ENCODE measurements at regions not wholly inside any gene's neighbourhood (a gene's known extent, or its start where the extent isn't known, plus 50 kb on each side); places are given as distances from the start of the nearest gene placed in this dataset.

DNA sequence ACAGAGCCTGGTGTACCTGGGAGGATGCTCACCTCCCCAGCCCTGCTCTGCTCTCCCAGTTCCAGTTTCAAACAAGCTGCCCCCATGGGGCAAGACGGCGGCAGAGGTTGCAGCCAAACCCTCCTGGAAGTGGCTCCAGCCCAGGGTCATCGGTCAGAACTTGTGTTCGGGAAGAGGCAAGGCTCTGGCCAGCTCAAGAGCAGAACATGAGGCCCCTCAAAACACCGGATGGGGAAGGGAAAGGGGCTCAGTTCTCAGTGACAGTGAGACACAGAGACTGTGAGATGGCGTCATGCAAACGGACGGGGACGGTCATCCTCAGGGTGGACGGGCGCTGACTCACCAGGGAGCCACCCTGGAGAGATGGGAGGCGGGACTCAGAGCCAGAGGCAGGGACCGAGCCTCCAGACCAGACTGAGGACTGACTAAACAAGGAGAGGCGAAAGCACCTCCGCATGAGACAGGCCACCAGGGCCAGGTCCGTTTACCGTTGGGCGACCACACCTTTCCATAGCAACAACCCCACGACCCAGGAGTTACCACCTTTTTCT is 63.9 kb upstream of the GALNT9 start:
- no peak for DNase-seq

DNA sequence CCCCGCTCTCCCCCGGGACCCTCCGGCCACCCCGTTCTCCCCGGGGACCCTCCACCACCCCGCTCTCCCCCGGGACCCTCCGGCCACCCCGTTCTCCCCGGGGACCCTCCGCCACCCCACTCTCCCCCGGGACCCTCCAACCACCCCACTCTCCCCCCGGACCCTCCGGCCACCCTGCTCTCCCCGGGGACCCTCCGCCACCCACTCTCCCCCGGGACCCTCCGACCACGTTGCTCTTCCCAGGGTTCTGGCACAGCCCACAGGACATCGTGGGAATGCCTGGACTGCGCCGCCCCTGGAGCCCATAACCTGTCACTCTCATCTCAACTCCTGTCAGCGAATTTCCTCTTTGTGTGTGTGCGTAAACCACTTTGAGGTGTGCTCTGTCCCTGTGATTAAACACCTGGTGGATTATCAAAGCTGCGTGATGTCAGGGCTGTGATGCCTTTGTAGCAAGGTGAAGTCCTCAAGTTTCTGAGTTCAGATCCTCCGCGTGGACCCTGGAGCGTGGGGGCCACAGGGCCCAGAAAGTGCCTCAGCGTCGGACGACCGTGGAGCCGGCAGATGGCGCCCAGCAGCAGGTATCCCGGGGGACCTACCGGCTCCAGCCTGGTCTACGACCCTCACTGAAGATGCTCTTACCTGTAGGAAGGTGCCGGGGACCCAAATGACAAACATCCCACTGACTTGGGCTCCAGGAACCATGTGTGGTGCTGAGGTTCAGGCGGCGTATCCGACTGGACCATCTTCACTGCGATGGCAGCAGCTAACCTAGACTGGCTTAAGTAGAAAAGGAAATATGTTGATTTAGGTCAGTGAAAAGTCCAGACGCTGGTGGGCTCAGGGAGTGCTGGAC is 63.2 kb upstream of the GALNT9 start:
- DNase-seq, result no peak

DNA sequence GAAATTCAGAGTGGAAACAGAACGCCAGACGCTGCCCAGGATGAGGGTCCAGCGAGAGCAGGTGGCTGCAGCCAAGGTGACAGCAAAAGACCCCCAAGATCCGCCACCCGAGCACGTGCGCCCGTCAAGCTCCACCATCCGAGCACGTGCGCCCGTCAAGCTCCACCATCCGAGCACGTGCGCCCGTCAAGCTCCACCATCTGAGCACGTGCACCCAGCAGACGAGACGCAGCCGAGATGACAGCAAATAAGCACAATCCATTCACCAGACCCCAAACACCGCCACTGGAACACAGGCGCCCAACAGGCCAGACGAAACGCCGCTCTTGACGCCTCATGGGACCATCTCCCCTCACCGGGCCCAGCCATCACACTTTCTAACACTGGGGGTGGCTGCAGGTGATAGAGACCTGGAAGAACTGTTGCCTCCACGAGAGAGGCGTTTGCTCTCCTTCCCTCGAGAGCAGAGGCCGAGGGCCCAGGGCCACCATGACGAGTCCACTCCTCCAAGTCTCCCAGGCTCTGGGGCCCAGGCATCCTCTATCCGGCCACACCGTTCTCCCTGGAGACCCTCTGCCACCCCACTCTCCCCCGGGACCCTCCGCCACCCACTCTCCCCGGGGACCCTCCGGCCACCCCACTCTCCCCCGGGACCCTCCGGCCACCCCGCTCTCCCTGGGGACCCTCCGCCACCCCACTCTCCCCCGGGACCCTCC is 62.1 kb upstream of the GALNT9 start:
- DNase-seq, result no peak

DNA sequence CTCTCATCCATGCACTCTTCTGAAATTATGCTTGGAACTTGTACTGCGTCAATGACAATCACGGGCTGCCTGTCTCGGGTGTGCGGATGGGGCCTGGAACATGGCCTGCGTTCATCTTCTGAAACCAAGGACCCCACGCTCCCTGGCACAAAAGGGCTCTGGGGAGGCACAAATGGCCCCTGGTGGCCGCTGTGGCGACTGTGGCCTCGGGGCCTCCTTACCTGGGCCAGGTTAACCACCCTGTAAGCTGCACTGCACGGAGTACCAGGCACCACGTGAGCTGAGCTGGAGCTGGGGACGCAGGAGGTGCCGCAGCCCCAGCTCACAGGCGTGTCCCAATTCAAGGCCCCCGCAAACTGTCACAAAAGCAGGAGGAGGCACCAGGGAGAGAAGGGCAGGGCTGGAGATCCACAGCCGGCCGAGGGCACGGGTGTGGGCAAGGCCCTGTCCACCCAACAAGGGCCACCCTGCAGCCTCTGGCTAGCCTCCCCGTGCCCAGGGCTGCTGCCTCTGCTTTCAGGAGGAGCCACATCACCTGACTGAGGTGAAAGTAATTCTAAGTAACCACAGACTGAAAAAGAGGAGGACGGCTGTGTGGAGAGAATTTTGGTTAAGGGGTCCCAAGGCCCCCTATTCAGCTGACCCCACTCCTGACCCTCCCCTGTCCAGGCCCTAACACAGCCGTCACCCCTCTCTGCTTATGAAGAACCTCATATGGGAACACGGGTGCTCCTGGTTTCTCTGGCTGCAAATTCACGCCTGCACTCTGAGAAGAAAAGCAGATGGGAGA is 61.1 kb upstream of the GALNT9 start:
- no peak for DNase-seq

DNA sequence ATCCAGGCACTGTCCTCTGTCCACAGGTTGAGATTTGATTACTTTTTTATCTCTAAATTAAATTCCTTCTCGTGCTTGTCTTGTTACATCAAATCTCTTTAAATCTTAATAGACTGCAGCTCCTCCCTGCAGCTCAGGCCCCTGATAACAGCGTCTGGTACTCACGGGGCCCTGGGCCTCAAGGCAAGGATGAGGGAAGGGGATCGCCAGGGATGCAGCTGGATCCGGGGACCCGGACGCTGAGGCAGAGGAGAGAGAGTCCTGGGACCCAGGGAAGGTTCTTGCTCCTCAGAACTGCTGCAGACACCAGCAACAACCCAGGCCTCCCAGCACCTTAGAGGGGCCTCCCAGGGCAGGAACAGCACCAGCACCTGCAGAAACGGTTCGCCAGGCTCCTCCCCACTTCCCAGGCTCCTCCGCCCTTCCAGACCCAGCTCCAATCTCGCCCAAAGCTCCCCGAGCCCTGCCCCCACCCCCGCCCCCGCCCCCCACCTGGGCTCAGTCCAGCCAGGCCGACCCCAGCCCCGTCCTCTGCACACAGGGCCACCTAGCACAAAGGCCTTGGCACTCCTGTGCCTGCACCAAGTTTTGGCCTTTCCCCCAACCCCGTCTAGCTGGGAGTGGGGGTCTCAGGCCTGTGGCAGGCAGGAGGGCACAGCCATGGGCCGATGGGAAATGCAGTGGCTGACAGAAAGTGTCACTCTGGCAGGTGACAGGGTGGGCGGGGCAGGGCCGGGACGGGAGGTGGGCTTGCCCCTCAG is 60.3 kb upstream of the GALNT9 start:
- DNase-seq, result no peak

DNA sequence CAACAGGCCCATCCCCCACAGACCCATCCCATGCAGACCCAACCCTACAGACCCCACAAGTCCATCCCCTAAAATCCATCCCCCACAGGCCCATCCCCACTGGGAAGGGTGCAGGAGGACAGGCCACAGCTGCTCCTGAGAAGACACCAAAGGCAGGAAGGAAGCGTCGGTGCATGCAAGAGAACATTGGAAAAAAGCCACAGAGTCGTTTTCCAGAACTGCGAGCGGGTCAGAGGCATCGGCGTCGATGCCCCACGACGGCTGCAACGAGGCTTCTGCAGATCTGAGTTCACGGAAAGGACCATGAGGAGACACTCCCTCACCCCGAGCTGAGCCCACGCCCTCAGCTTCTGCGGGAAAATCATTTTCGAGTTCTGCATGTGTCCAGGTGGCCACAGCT is 59.6 kb upstream of the GALNT9 start:
- DNase-seq, result no peak

DNA sequence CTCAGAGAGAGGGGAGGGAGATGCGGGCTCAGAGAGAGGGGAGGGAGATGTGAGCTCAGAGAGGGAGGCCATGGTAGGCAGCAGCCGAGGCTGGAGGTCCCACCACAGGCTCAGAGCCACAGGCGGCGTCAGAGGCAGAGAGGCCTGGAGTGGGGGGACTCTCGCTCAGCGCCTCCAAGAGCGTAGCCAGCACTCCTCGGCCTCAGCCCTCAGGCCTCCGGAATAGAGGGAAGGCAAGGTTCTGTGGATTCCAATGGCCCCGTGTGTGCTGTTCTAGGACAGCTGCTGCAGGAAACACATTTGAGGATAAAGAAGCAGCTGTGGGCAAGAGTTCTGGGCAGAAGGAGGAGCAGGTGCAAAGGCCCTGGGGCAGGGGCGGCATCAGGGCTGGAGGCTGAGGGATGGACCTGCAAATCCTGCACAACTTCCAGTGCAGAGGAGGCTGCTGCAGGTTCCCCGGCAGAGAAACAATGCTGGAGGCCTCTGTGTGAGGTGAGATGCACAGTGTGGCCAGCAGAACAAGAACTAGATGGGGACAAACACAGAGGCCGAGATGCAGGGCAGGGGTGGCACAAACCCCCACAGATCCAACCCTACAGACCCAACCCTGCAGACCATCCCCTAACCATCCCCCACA is 59.1 kb upstream of the GALNT9 start:
- DNase-seq, result no peak

DNA sequence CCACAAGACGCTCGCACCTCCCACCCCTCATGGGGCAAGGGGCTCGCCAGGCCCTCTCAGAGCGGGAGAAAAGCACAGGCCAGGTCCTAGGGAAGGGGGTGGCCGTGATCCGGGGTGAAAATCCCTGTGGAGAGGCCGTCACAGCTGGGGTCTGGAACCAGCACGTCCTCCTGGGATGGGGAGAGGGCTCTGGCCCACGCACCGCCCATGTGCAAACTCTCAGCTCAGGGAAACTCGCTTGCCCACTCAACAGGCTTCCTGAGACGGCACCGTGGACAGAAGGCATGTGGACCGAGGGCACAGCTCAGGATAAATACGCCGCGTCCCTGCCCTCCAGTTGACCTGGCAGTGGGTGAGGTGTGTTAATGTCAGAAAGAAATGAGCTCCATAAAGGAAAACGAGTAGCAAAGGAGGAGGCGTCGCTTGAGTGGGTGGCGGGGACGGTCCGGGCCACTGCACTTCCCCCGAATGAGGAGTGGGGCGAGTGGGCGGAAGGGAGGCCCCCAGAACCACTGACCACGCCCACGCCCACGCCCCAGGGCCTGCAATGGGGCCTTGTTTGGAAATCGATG is 57.6 kb upstream of the GALNT9 start:
- no peak for DNase-seq

DNA sequence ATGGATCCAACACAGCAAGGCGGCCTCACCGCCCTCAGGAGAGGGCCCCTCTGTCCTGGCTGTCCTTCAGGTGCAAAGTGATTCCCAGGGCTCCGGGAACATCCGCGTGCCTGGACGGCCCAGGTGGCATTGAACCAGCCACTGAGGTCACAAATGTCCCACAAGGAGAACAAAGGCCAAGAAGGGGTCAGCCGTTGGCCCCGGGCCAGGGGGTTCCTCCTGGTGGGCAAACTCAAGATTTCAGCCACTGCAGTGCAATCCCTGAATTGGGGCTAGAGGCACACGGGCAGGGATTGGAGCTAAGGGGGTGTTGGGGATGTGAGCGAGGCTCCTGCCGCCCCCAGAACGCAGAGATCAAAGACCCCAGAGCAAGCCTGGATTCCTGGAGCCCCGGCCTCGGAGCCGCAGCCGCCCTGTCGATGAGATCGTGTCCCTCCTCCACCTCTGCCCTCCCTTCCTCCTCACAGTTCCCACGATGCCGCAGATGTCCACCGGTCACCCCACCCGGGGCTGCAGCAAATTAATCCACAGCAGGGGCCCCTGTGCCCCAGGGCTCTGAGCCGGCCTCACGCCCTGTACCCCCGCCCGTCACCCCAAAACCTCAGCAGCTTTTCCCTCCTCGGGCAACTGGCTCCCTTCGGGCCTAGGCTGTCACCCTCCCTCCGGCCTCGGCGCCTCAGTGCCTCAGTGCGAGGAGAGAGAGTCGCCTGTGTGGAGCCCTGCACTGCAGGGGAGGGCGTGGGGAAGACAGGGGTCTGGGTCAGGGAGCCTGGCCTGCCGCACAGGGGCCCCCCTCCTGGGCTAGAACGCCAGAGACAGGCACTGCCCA is 56.7 kb upstream of the GALNT9 start:
- DNase-seq, result no peak

DNA sequence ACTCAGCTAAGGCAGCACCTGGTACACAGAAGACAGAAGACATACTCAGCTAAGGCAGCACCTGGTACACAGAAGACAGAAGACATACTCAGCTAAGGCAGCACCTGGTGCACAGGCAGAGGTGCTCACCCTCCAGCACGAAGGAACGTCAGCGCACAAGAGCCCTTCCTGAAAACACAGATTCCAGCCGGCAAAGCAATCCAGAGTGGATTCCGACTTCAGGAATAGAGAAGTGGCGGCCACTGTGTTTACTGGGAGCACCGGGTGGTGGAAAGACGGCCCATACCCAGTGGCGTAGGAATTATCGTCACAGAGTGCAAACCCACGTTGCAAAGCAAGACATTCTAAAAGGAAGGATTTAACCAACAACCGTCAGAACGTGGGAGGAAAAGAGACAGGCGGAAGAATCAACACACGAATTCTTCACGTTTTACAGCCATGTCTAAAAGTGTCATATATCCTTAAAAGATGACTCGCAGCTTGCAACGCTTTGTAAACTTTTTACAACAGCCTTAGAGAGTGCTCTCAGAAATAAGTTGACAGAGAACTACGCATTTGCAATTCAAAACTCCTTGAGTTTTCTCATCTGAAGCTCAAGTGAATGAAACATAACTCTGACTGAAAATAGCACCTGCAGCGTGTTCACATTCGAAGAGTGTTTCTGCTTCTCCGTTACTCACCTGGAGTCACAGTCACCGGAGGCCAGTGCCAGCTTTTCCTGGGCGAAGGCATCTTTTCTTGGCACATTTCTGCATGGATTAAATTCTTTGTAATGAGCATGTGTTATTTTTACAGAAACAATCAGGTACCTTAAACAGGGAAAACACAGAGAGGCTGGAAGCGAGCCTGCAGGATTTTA is 55.8 kb upstream of the GALNT9 start:
- DNase-seq, result no peak

DNA sequence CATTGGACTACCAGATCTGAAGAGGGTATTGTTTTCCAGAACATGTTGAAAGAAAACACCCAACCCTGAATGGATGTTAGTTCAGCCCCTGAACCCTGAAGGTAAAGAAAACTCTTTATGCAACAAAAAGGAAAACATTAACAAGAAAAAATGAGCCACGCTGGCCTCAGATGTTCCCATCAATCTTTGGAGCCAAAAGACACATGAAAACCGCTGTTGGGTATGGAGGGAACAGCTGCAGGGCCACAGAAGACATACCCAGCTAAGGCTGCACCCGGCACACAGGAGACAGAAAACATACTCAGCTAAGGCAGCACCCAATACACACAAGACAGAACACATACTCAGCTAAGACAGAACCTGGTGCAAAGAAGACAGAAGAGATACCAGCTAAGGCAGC is 51.3 kb upstream of the GALNT9 start:
- no peak for DNase-seq

DNA sequence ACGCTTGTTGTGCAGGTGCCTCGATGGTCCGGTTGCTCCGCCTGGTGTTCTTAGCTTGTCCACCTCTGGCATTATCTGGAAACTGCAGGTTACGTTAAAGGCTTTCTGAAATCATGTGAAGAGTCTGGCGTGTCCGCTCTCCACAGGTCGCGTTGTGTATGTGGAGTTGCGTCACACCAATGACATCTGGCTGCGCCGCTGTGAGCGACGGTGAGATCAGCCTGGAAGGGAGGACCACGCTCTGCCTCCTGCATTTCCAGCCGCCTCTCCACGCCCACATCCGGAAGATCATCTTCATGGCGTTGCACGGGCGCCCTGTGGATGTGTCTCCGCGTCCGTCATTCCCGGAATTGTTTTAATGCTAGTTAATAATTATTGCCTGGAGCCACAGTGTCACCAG is 50.6 kb upstream of the GALNT9 start:
- DNase-seq, result no peak

DNA sequence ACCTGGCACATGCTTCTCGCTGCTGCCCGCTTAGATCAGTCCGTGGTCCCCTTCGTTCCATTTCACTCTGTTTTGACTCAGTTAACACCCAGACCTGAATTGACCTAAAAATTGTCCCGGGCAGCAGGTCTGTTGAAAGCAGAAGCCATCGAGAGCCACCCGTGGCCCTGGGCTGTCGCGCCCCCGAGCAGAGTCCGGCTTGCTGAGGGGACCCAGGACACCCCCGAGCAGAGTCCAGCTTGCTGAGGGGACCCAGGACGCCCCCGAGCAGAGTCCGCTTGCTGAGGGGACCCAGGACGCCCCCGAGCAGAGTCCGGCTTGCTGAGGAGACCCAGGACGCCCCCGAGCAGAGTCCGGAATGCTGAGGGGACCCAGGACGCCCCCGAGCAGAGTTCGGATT is 50.2 kb upstream of the GALNT9 start:
- DNase-seq, result no peak

Measured in hindlimb muscle (tissue), 1 donor.